ENCODE measurements at regions not wholly inside any gene's neighbourhood (a gene's known extent, or its start where the extent isn't known, plus 50 kb on each side); places are given as distances from the start of the nearest gene placed in this dataset.
"Not testable (repeated sequence)": the region's sequence is repeated elsewhere in the genome, so short reads cannot be mapped to it uniquely, and the experiment has no call there.

DNA sequence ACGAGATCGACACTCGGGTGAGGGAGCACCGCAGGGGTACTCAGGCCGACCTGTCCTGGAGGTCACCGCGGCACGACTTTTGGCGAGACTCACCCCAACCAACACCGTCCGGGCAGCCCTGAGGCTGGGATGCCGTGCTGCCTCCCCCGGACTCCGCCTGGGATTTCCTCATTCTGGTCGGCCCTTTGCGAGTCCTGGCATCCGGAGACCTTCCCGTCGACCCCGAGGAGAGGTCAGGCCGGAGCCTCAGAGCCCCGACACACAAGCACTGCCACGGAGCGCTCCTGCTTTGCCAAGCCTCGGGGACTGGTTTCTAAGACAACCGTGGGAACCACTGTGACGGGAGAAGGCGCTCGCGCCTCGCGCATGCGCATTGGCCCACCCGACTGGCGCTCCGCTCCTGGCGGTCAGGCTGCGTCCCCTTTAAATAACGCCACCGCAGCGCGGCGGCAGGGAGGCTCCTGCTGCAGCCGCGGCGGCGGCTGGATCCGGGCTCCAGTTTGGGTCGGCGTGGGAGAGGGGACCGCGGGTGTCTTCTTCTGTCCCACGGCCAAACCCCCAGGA, 166.4 kb upstream of the ZNF337 start:
- FAIRE-seq (peak; percentile 94), DNase-seq (ENCODE audit: low read depth, low spot score) (peak; percentile 85)
- H3K9me1 ChIP-seq (replicated peaks; ENCODE audit: control insufficient read depth, extremely low read depth, insufficient read depth, low read length); CTCF ChIA-PET; H3K79me2 ChIP-seq (ENCODE audit: control insufficient read depth, insufficient read depth, low read length); H3K4me1 ChIP-seq (ENCODE audit: control insufficient read depth, extremely low read depth, insufficient read depth, low read length); H3K27ac ChIP-seq (ENCODE audit: insufficient read depth, low read depth, low read length); BruUV-seq (replicated peaks); intact Hi-C loops (cut with micrococcal nuclease); H3K9ac ChIP-seq (replicated peaks; ENCODE audit: extremely low read depth, insufficient read depth, low read length); POLR2A ChIA-PET; H4K20me1 ChIP-seq (replicated peaks; ENCODE audit: control insufficient read depth, extremely low read depth, insufficient read depth, low read length); H3K36me3 ChIP-seq (ENCODE audit: control insufficient read depth in 2 of 2, extremely low read depth in 1 of 2, insufficient read depth in 2 of 2, low read length in 2 of 2); dilution Hi-C loops (cut with MboI; ENCODE audit: extremely low pct_ligation_motif_present, low sequenced_read_pairs); H3K9me3 ChIP-seq (replicated peaks; ENCODE audit: control insufficient read depth, insufficient read depth, low read length): not testable (repeated sequence)
- peak overlapping the region in 1 of 3 experiments; percentile 11 for H3K4me3 ChIP-seq (replicated peaks in 1 of 3; ENCODE audit: insufficient read depth in 1 of 3, low read depth in 1 of 3, low read length in 3 of 3)
- peak overlapping the region; percentile 31 for H3K4me2 ChIP-seq (ENCODE audit: insufficient read depth, low read length)
- TF ChIP-seq, protein P1, sequence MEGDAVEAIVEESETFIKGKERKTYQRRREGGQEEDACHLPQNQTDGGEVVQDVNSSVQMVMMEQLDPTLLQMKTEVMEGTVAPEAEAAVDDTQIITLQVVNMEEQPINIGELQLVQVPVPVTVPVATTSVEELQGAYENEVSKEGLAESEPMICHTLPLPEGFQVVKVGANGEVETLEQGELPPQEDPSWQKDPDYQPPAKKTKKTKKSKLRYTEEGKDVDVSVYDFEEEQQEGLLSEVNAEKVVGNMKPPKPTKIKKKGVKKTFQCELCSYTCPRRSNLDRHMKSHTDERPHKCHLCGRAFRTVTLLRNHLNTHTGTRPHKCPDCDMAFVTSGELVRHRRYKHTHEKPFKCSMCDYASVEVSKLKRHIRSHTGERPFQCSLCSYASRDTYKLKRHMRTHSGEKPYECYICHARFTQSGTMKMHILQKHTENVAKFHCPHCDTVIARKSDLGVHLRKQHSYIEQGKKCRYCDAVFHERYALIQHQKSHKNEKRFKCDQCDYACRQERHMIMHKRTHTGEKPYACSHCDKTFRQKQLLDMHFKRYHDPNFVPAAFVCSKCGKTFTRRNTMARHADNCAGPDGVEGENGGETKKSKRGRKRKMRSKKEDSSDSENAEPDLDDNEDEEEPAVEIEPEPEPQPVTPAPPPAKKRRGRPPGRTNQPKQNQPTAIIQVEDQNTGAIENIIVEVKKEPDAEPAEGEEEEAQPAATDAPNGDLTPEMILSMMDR (IDR thresholded peaks at IDR 0.05; ENCODE audit: extremely low read depth in 1 of 2, insufficient read depth in 1 of 2, low read depth in 1 of 2, low read length in 2 of 2) = peak in 1 of 2 donors; percentile 26
- peak; percentile 63 for TF ChIP-seq EZH2 (IDR thresholded peaks at IDR 0.05; ENCODE audit: borderline replicate concordance, low read depth, low read length, severe bottlenecking)
- peaks cover 22 to 29% of the 10 kb centered on the region in 2 experiments for H3K27me3 ChIP-seq (ENCODE audit: control insufficient read depth in 2 of 2, insufficient read depth in 2 of 2, low read length in 2 of 2)
- H2AFZ ChIP-seq (ENCODE audit: low read depth, low read length) = peak overlapping the region; percentile 59

DNA sequence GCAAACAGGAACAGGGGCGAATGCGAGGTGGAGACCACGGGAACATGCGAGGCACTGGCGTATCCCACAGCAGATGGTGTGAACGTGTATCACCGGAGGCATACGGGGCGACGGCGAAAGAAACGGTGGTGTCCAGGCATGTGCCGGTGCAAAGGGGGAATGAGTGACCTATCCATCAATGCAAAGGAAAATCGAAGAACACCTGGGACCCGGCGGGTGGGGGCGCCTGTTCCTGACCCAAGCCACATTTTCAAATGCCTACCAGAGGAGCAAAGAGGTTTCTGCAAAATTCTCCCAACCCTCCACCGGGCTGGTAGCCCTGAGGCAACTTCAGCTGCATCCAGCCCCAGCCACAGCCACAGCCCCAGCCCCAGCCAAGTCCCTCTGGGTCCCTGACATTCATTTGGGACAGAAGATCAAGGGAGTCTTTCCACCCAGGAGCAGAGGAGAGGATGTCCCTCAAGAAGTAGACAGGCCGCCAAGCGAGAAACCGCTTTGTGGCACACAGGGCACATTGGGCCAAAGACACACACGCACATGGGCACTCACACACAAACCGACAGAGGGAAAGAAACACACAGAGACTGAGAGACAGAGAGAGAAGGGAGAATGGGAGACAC, 164.0 kb upstream of the ZNF337 start:
- Histone ChIP-seq H3K4me3 (replicated peaks in 1 of 3; ENCODE audit: insufficient read depth in 1 of 3, low read depth in 1 of 3, low read length in 3 of 3) (no peak overlapping the region), H3K27me3 (ENCODE audit: control insufficient read depth in 2 of 2, insufficient read depth in 2 of 2, low read length in 2 of 2) (peaks cover 22 to 29% of the 10 kb centered on the region in 2 experiments), H3K36me3 (ENCODE audit: control insufficient read depth in 2 of 2, extremely low read depth in 1 of 2, insufficient read depth in 2 of 2, low read length in 2 of 2) (no peaks in the 10 kb centered on the region), H2AFZ (ENCODE audit: low read depth, low read length) (no peak overlapping the region), H4K20me1 (replicated peaks; ENCODE audit: control insufficient read depth, extremely low read depth, insufficient read depth, low read length) (no peaks in the 10 kb centered on the region), H3K4me2 (ENCODE audit: insufficient read depth, low read length) (no peak overlapping the region), H3K9ac (replicated peaks; ENCODE audit: extremely low read depth, insufficient read depth, low read length) (no peak overlapping the region), H3K9me3 (replicated peaks; ENCODE audit: control insufficient read depth, insufficient read depth, low read length) (no peaks in the 10 kb centered on the region), H3K9me1 (replicated peaks; ENCODE audit: control insufficient read depth, extremely low read depth, insufficient read depth, low read length) (no peaks in the 10 kb centered on the region), H3K79me2 (ENCODE audit: control insufficient read depth, insufficient read depth, low read length) (no peaks in the 10 kb centered on the region), H3K4me1 (ENCODE audit: control insufficient read depth, extremely low read depth, insufficient read depth, low read length) (peaks cover 6% of the 10 kb centered on the region), H3K27ac (ENCODE audit: insufficient read depth, low read depth, low read length) (no peak overlapping the region)
- ChIA-PET POLR2A (no interaction called here), CTCF (no interaction called here)
- no peak for TF ChIP-seq GATA2 (IDR thresholded peaks at IDR 0.05; ENCODE audit: insufficient read depth, insufficient read length, low read depth, low read length)
- no peak for TF ChIP-seq JUN (IDR thresholded peaks at IDR 0.05; ENCODE audit: borderline replicate concordance, insufficient read depth, insufficient read length, low read depth)
- TF ChIP-seq EZH2 (IDR thresholded peaks at IDR 0.05; ENCODE audit: borderline replicate concordance, low read depth, low read length, severe bottlenecking) = no peak
- TF ChIP-seq, protein P1 (IDR thresholded peaks at IDR 0.05; ENCODE audit: extremely low read depth in 1 of 2, insufficient read depth in 1 of 2, low read depth in 1 of 2, low read length in 2 of 2) = no peak
- no peak for TF ChIP-seq POLR2A (IDR thresholded peaks at IDR 0.05; ENCODE audit: low read depth, low read length)
- TF ChIP-seq FOS (IDR thresholded peaks at IDR 0.05; ENCODE audit: borderline replicate concordance, insufficient read depth, low read length) = no peak
- no peak for TF ChIP-seq POLR2AphosphoS5 (IDR thresholded peaks at IDR 0.05; ENCODE audit: insufficient read depth, low read depth, low read length)
- TF ChIP-seq MYC (IDR thresholded peaks at IDR 0.05; ENCODE audit: low read depth, low read length) = no peak
- TF ChIP-seq, protein P2, sequence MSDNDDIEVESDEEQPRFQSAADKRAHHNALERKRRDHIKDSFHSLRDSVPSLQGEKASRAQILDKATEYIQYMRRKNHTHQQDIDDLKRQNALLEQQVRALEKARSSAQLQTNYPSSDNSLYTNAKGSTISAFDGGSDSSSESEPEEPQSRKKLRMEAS (IDR thresholded peaks at IDR 0.05; ENCODE audit: insufficient read depth, insufficient read length) = no peak
- dilution Hi-C loops (cut with MboI; ENCODE audit: extremely low pct_ligation_motif_present, low sequenced_read_pairs) = no loop called here
- DNase-seq (ENCODE audit: low read depth, low spot score) = no peak
- no peak for FAIRE-seq
- no TSS peak for BruUV-seq (replicated peaks)
- intact Hi-C loops (cut with micrococcal nuclease) = no loop called here
